ENCODE measurements at regions not wholly inside any gene's neighbourhood (a gene's known extent, or its start where the extent isn't known, plus 50 kb on each side); places are given as distances from the start of the nearest gene placed in this dataset.
A peak's percentile ranks its signal among the peaks of the same experiment; 100 is the strongest.

DNA sequence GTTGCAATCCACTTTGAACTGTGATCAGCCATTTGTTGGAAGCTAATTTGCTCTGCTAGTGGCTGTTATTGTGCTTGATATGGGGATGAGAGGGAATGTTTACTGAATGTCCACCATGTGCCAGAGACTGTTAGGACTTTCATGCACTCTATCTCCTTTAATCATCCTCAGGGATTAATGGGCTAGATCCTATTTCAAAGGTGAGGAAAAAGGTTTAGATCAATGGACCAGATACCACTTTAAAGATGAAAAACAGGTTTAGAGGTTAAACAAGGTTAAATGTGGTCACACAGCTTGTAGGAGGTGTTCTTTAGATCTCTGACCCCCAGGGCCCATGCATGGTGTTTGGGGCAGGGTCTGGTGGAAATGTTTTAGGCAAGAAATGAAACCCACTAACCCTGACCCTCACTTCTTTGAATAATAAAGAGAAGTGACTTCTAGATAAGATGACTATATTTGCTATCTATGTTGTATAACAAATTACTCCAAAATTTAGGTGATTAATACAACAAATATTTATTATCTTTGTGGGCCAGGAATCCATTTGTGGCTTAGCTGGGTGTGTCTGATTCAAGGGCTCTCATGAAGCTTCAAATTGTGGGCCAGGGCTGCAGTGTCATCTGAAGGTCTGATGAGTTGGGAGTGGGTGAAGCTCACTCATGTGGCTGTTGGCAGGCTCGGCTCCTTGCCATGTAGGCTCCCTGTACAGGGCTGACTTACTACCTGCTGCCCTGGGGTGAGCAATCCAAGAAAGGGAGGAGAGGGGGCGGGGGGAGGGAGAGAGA, 127.8 kb upstream of the FOXA2 start:
- H3K27ac ChIP-seq, result peak overlapping the region; percentile 14
- TF ChIP-seq, protein P1, sequence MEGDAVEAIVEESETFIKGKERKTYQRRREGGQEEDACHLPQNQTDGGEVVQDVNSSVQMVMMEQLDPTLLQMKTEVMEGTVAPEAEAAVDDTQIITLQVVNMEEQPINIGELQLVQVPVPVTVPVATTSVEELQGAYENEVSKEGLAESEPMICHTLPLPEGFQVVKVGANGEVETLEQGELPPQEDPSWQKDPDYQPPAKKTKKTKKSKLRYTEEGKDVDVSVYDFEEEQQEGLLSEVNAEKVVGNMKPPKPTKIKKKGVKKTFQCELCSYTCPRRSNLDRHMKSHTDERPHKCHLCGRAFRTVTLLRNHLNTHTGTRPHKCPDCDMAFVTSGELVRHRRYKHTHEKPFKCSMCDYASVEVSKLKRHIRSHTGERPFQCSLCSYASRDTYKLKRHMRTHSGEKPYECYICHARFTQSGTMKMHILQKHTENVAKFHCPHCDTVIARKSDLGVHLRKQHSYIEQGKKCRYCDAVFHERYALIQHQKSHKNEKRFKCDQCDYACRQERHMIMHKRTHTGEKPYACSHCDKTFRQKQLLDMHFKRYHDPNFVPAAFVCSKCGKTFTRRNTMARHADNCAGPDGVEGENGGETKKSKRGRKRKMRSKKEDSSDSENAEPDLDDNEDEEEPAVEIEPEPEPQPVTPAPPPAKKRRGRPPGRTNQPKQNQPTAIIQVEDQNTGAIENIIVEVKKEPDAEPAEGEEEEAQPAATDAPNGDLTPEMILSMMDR (conservative IDR thresholded peaks at IDR 0.05), result no peak

DNA sequence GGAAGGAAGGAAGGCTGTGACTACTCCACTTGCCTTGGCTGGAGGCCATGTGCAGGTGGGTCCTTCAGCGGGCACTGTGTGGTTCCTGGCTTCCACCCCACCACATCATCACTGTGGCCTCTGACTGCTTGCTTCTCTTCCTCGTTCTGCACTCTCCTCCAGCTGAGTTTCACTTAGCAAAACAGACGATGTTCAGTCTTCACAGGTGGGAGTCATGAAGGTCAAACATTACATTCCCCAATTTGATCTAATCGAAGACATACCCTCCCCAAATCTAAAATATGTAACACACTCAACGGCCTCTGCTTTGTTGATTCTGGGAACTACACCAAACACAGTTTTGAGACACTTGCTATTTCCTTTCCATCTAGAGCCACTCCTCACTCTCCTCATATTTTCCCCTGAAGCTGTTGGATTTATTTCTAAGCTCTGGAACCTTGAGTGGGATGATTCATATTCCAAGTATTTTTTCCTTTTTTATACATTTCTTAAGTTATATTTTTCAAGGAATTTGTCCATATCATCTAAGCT, 132.5 kb upstream of the FOXA2 start:
- H3K27ac ChIP-seq, result no peak overlapping the region
- TF ChIP-seq, protein P1 (conservative IDR thresholded peaks at IDR 0.05), result no peak

DNA sequence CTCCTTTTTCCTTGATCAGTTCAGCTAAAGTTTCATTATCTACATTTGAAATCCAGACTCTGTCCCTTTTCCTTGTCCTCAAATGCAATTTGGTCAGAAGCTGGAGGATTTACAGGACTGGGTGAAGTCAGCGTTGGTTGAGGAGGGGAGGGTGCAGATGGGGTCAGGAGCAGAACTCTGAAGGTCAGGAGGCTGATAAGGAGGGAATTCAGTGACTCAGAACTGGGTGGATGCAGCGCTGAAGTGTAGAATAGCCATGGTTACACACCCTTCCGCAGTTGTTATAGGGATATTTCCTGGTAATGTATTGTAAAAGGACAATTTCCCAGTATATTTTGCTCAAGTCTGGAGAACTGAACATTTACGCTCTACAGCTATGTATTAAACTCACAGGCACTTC, 133.1 kb upstream of the FOXA2 start:
- H3K27ac ChIP-seq, result no peak overlapping the region

DNA sequence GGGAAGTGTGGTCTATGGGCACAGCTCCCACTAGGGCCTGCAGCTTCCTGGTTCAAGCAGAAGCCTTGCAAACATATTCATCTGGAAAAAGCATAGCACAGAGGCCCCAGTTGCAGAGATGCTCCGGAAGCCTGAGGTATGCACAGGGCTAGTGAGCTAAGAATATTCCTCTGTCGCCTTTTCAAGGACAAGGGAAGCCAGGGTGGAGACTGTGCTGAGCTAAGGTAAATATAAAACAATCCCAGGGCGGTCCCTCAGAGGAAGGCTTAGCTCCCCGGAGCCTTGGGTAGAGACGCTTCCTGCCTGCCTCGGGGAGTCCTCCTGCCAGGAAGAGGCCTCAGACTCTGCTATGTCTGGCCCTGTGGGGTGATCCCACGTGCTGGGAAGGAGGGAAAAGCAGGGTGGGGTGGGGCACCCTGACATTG, 134.8 kb upstream of the FOXA2 start:
- TF ChIP-seq, protein P1 (conservative IDR thresholded peaks at IDR 0.05), result no peak
- H3K27ac ChIP-seq, result no peak overlapping the region

More for the DNA sequence above, 133.1 kb upstream of the FOXA2 start:
- TF ChIP-seq, protein P1 (conservative IDR thresholded peaks at IDR 0.05), result no peak

DNA sequence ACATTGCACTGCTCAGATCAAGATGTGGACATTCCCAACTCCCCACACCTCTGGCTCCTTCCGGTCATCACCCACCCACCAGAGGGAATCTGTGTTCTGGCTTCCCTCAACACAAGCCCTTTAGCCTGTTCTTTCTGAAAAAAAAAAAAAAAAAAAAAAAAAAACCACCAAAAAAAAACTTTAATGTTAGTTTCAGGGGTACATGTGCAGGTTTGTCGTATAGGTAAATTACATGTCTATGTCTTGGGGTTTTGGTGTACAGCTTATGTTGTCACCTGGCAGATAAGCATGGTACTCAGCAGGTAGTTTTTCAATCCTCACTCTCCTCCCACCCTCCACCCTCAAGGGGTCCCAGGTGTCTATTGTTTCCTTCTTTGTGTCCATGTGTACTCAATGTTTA, 135.8 kb upstream of the FOXA2 start:
- TF ChIP-seq, protein P1 (conservative IDR thresholded peaks at IDR 0.05), result no peak

DNA sequence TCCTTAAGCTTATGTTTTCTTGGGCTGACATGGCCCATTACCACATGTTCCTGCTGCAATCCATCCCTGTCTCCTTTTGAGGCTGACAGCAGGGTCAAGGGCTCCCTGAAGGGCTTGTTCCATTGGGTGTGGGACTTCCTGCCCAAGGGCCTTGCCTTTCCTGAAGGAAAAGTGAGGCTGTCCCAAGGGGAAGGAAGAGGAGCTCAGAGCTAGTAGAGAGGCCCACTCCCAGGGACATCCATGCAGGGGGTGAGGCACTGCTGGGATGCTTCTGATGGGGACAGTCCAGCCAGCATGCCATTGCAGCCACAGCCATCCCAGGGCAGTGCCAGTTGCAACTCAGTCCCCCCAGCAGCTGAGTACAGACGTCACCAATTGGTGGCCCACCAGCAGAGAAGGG, 138.4 kb upstream of the FOXA2 start:
- TF ChIP-seq, protein P1 (conservative IDR thresholded peaks at IDR 0.05), result no peak
- no peak overlapping the region for H3K27ac ChIP-seq

More for the DNA sequence above, 135.8 kb upstream of the FOXA2 start:
- H3K27ac ChIP-seq, result no peak overlapping the region

DNA sequence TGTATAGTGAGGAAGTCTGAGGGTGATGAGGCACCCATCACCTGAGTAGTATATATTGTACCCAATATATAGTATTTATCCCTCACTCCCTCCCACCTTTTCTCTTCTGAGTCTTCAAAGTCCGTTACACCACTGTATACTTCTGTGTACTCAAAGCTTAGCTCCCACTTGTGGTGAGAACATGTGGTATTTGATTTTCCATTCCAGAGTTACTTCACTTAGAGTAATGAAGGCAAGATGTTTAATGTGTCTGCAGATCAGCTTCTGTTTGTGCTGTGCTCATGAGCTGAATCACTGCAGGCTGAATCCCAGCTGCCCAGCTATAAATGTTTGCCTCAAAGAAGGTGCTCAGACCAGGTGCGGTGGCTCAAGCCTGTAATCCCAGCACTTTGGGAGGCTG, 139.3 kb upstream of the FOXA2 start:
- TF ChIP-seq, protein P1 (conservative IDR thresholded peaks at IDR 0.05), result peak; percentile 21; the same call in 1 of the 2 replicates

More for the DNA sequence above, 139.3 kb upstream of the FOXA2 start:
- no peak overlapping the region for H3K27ac ChIP-seq

All from VCaP (cell line).